AG08395 (cell line): ENCODE measurements at regions not wholly inside any gene's neighbourhood (a gene's known extent, or its start where the extent isn't known, plus 50 kb on each side); places are given as distances from the start of the nearest gene placed in this dataset.
A peak's percentile ranks its signal among the peaks of the same experiment; 100 is the strongest.

Experiments used
- DNase-seq: peaks from one replicate; pipeline ENCODE4 v3.0.0; 2012; ENCODE audit warnings: mixed read lengths, low spot score

DNA sequence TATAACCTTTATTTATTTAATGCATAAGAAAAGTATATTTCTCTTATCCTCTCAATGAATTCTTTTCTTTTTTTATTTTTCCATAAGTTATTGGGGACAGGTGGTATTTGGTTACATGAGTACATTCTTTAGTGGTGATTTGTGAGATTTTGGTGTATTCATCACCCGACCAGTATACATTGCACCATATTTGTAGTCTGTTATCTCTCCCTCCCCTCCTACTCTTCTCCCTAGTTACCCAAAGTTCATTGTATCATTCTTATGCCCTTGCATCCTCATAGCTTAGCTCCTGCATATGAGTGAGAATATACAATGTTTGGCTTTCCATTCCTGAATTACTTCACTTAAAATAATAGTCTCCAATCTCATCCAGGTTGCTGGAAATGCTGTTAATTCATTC, 1900.0 kb upstream of the SEL1L start:
- no peak for DNase-seq

DNA sequence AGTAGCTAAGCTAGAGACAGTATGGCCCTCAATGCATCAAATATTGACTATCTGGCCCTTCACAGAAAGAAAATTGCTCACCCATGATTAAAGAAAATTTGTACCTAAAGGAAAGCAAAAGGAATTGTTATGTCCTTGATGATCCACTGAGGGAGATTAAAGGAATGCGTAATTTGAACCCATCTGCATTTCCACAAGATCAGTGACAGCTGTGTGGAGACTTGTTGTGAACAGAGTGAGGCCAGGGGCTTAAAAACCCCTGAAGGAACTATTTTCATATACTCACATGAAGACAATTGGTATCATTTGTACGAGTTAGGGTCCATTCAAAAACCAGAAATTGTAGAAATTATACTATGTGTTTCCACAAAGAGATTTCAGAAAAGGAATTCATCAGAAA, 1908.1 kb upstream of the SEL1L start:
- DNase-seq: no peak

DNA sequence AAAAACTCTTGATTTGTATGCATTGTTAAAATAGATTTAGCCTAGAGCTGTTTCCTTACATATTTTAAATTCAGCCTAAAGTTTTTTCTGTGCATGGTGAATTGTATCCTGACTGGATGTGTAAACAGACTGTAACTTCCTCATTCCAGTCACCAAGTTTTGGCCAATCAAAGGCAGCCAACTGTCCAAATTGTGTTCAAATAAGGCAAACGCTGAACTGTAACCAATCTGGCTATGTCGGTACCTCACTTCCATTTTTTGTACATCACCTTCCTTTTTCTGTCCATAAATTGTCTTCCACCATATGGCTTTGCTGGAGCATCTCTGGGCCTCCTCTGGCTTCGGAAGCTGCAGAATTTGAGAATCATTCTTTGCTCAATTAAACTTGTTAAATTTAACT, 1921.9 kb upstream of the SEL1L start:
- no peak for DNase-seq

GRCh38 chr14:83461521-83461920, 1927.9 kb upstream of the SEL1L start:
- DNase-seq: no peak

GRCh38 chr14:83462759-83463158, 1929.1 kb upstream of the SEL1L start:
- no peak for DNase-seq

- DNase-seq: peak; percentile 58
Observed at GRCh38 chr14:83463500-83464098, 1929.9 kb upstream of the SEL1L start.

- DNase-seq: no peak
Observed at GRCh38 chr14:83467811-83468210, 1934.2 kb upstream of the SEL1L start.

- peak; percentile 31 for DNase-seq
Observed at GRCh38 chr14:83470466-83470865, 1936.8 kb upstream of the SEL1L start.

DNA sequence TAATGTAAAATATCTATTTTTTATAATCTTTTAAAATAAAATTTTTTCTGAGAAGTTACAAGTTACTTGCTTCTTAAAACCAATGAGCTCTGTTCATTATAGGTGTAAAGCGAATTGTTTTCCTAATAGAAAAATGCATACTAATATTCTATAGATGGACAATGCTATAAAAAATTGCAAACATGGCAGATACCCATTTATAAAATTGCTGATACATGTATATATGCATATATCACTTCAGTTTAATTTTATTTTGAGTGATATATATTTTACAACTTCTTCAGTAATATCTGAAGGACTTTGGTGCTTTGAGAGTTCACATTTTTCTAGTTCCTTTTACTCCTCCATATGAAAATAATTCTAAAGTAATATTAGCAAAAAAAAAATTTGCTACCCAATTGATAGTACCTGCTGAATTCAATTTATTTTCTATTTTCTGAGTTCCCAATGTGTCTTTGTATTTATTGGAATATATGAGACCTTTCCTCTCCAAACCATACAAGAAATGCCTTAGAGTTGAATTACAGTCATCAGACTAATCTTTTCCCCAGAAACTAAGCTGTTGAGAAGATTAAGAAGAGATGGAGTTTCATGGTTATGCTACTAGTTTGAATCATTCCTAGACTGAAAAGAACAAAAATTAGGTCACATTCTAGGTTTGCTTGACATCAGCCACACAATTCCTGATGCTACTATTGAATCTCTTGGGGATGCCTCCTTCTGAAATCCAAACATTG, 1937.5 kb upstream of the SEL1L start:
- DNase-seq: no peak

DNA sequence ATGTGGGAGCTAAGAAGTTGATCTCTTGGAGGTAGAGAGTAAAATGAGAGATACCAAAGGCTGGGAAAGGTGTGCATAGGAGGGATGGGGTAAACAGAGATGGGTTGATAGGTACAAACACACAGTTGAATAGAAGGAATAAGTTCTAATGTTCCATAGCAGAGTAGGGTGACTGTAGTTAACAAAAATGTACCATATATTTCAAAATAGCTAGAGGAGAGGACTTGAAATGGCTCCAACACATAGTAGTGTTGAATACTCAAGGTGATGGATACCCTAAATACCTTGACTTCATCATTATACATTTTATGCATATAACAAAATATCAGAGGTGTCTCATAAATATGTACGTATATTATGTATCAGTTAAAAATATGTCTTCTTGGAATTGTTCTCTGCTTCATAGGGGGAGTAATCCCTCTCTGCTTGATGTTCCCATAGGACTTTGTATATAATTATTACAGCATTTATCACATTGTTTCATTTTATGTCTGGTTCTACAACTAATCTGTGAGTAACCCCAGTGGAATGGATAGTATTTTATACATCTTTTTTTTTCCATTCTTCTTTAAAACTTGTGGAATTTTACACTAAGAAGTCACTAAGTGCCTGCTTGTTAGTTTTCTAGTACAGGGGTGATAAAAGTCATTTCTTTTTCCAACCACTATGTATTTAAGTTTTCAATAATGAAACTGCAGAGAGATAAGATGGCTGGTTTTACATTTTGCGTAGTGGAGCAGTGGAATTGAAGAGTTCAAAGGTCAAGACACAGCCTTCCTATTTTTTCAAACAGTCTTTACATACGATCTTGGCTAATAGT, 1940.0 kb upstream of the SEL1L start:
- peak; percentile 26 for DNase-seq

DNA sequence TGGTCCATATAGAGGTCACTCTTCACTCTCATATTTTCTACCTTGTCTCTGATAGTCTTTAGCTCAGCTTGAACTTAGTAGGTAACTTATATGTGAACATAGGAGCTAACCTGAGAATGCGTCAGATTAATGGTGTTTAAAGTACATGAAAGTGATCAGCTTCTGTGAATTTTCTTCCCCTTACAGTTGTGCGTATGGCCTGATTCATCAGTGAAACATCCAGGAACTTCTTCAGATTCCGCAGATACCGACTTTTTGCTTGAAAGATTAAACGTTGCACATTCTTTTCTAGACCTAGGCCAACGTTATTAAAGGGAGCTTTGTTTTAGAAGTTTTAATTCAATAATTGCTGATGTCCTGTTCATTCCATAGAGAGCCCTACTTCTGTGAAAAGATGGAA, 1945.1 kb upstream of the SEL1L start:
- DNase-seq: no peak

- DNase-seq: peak; percentile 3
Observed at GRCh38 chr14:83483063-83483462, 1949.4 kb upstream of the SEL1L start.

DNA sequence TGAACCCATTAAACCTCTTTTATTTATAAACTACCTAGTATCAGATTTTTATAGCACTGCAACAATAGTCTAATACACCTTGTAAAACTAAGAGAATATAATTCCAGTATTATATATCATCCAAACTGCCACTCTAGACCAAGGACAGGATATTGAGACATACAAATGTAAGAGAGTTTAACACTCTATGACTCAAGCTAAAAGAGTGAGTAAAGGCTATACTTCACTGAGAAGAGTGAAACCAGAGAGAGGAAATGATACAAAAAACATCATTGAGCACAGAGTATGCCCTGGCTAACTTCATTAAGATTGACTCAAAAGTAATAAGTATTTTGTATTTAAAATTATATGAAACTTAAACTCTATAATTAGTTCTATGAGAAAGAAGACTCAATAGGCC, 1951.9 kb upstream of the SEL1L start:
- no peak for DNase-seq

GRCh38 chr14:83491091-83491490, 1957.4 kb upstream of the SEL1L start:
- DNase-seq: no peak

DNA sequence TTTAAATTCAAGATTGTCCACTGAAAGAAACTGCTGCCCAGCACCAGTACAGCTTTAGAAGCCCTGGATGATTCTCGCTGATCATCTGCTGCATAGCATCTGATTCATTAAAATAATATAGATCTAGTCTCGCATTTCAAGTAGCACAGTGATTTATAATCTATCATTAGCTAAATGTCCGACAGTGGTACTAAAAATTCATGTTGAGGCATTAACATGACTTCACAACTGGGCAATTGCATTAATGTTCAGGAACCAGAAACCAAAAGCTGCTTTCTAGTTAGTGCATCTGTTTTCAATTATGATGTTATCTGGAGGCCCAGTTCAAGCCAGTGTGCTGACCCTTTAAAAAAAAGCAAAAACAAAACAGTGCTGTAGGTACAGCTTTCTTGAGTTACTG, 1987.2 kb upstream of the SEL1L start:
- peak; percentile 32 for DNase-seq

- DNase-seq: no peak
Observed at GRCh38 chr14:83529531-83529930, 1995.9 kb upstream of the SEL1L start.

DNA sequence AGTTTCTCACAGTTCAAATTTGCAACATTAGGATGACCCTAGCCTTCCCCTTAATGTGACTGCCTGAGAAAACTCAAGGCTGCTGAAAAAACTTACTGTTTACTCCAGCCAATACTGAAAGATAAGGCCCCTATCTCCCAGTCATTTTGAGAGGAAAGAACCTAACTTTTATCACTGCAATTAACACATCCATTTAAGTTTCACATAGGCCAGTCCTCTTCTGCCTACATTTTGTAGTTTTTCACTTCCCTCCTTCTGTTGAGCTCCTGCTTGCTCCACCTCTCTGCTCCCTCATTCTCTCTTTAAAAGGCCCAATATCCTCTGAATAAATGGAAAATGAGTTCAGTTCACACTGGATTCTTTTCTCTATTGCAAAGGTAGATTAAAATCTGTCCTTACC, 1996.2 kb upstream of the FLRT2 start:
- no peak for DNase-seq

- no peak for DNase-seq
Observed at GRCh38 chr14:83534995-83535394, 1994.9 kb upstream of the FLRT2 start.

GRCh38 chr14:83535444-83535843, 1994.5 kb upstream of the FLRT2 start:
- no peak for DNase-seq

DNA sequence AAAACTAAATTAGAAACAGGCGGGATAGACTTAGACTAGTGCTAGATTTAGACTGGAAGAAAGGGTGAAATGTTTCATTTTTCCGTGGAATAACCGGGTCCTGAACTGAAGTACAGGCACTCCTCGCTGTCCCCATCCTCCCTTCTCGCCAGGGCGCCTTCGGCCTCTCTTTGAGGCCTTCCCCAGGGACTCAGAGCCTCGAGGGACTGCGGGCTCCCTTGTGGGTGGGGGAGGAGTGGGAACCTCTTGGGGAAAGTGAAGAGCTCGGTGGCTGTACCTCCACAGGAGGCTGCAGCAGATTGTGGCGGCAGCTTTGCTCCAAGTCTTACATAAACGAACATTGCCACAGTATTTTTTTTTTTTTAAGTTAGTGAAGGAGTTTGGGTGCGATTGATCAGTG, 1988.8 kb upstream of the FLRT2 start:
- no peak for DNase-seq

GRCh38 chr14:83548061-83548839, 1981.7 kb upstream of the FLRT2 start:
- no peak for DNase-seq

GRCh38 chr14:83556065-83556464, 1973.9 kb upstream of the FLRT2 start:
- no peak for DNase-seq
